ENCODE measurements at regions not wholly inside any gene's neighbourhood (a gene's known extent, or its start where the extent isn't known, plus 50 kb on each side); places are given as distances from the start of the nearest gene placed in this dataset.

- ChIA-PET CTCF (no interaction called here), POLR2A (no interaction called here)
- H3K4me2 ChIP-seq: no peak overlapping the region
- H3K9me3 ChIP-seq: no peaks in the 10 kb centered on the region
- no peak overlapping the region for H2AFZ ChIP-seq (ENCODE audit: low read depth)
- H3F3A ChIP-seq (replicated peaks; ENCODE audit: insufficient read depth): no peaks in the 10 kb centered on the region
- H3K9me2 ChIP-seq: no peaks in the 10 kb centered on the region
- H3K4me1 ChIP-seq (ENCODE audit: control insufficient read depth in 1 of 2, insufficient read depth in 2 of 2, low read depth in 1 of 2, low read length in 1 of 2): no peaks in the 10 kb centered on the region; a peak in 1 of 4 replicates
- no peak for DNase-seq
- 0 out of 2 replicates have a peak, but pooled peaks cover 9% of the 10 kb centered on the region for H3K27me3 ChIP-seq (ENCODE audit: insufficient read depth)
- 21% methylated on average over 2 of the region's 2 CpGs for WGBS (ENCODE audit: low lambda C conversion rate)
- no peak for TF ChIP-seq ELF1 (IDR thresholded peaks at IDR 0.05)
- TF ChIP-seq SIN3A (IDR thresholded peaks at IDR 0.05; ENCODE audit: borderline replicate concordance, low read depth, low read length): no peak
- no peak for TF ChIP-seq MAX (IDR thresholded peaks at IDR 0.05; ENCODE audit: low read depth)
- TF ChIP-seq TAF1 (IDR thresholded peaks at IDR 0.05; ENCODE audit: borderline replicate concordance, low read depth, low read length): no peak
- no peaks in the 10 kb centered on the region for H4K20me1 ChIP-seq (ENCODE audit: insufficient read depth)
- H3K9ac ChIP-seq: no peak overlapping the region
- no peak overlapping the region for H3K4me3 ChIP-seq (ENCODE audit: low read depth in 2 of 2, low read length in 1 of 2)
- no peaks in the 10 kb centered on the region for H3K79me2 ChIP-seq (ENCODE audit: insufficient read depth)
- no peaks in the 10 kb centered on the region for H3K36me3 ChIP-seq (replicated peaks in 1 of 2; ENCODE audit: control insufficient read depth in 1 of 2, insufficient read depth in 2 of 2, low read length in 1 of 2)
- H3K27ac ChIP-seq (ENCODE audit: low read depth in 2 of 2, low read length in 1 of 2): no peak overlapping the region
Observed at GRCh38 chr3:152945556-152945955, 110.6 kb downstream of the P2RY1 start.

- Histone ChIP-seq H3K4me3 (ENCODE audit: low read depth in 2 of 2, low read length in 1 of 2) (no peak overlapping the region), H3F3A (replicated peaks; ENCODE audit: insufficient read depth) (no peaks in the 10 kb centered on the region), H3K9ac (no peak overlapping the region), H4K20me1 (ENCODE audit: insufficient read depth) (no peaks in the 10 kb centered on the region), H3K9me2 (no peaks in the 10 kb centered on the region), H3K79me2 (ENCODE audit: insufficient read depth) (no peaks in the 10 kb centered on the region), H3K4me1 (ENCODE audit: control insufficient read depth in 1 of 2, insufficient read depth in 2 of 2, low read depth in 1 of 2, low read length in 1 of 2) (no peaks in the 10 kb centered on the region), H2AFZ (ENCODE audit: low read depth) (no peak overlapping the region), H3K9me3 (no peaks in the 10 kb centered on the region), H3K27me3 (ENCODE audit: insufficient read depth) (no peaks in the 10 kb centered on the region; the same call in 1 of the 2 replicates), H3K36me3 (replicated peaks in 1 of 2; ENCODE audit: control insufficient read depth in 1 of 2, insufficient read depth in 2 of 2, low read length in 1 of 2) (no peaks in the 10 kb centered on the region), H3K4me2 (no peak overlapping the region), H3K27ac (ENCODE audit: low read depth in 2 of 2, low read length in 1 of 2) (no peak overlapping the region)
- 19% methylated on average over 2 of the region's 2 CpGs for WGBS (ENCODE audit: low lambda C conversion rate)
- TF ChIP-seq REST (IDR thresholded peaks at IDR 0.05; ENCODE audit: low read depth, low read length) (no peak), FOXJ3 (CRISPR knock-in tag; IDR thresholded peaks at IDR 0.05) (no peak)
- ChIA-PET CTCF (no interaction called here), POLR2A (no interaction called here)
- DNase-seq: no peak
Observed at GRCh38 chr3:152957491-152957890, 122.6 kb downstream of the P2RY1 start.

GRCh38 chr3:152959307-152959706, 124.4 kb downstream of the P2RY1 start:
- Histone ChIP-seq H3F3A (replicated peaks; ENCODE audit: insufficient read depth) (no peaks in the 10 kb centered on the region), H3K4me3 (ENCODE audit: low read depth in 2 of 2, low read length in 1 of 2) (no peak overlapping the region), H3K79me2 (ENCODE audit: insufficient read depth) (no peaks in the 10 kb centered on the region), H2AFZ (ENCODE audit: low read depth) (no peak overlapping the region), H3K36me3 (replicated peaks in 1 of 2; ENCODE audit: control insufficient read depth in 1 of 2, insufficient read depth in 2 of 2, low read length in 1 of 2) (no peaks in the 10 kb centered on the region), H3K27me3 (ENCODE audit: insufficient read depth) (no peaks in the 10 kb centered on the region; the same call in 1 of the 2 replicates), H3K9ac (no peak overlapping the region), H3K27ac (ENCODE audit: low read depth in 2 of 2, low read length in 1 of 2) (no peak overlapping the region), H3K4me2 (no peak overlapping the region), H4K20me1 (ENCODE audit: insufficient read depth) (no peaks in the 10 kb centered on the region), H3K4me1 (ENCODE audit: control insufficient read depth in 1 of 2, insufficient read depth in 2 of 2, low read depth in 1 of 2, low read length in 1 of 2) (no peaks in the 10 kb centered on the region), H3K9me3 (no peaks in the 10 kb centered on the region), H3K9me2 (no peaks in the 10 kb centered on the region)
- DNase-seq: no peak
- CTCF ChIA-PET: no interaction called here
- POLR2A ChIA-PET: no interaction called here
- WGBS (ENCODE audit: low lambda C conversion rate): 9% methylated on average over 3 of the region's 3 CpGs
- TF ChIP-seq RFX5 (IDR thresholded peaks at IDR 0.05; ENCODE audit: low read length) (no peak), GABPA (IDR thresholded peaks at IDR 0.05; ENCODE audit: low read depth) (no peak), IRF3 (IDR thresholded peaks at IDR 0.05; ENCODE audit: low read depth, low read length) (no peak), PBX3 (IDR thresholded peaks at IDR 0.05) (no peak), RXRA (IDR thresholded peaks at IDR 0.05; ENCODE audit: borderline replicate concordance, low read depth) (no peak), FOXM1 (IDR thresholded peaks at IDR 0.05; ENCODE audit: low read depth) (no peak), EP300 (IDR thresholded peaks at IDR 0.05; ENCODE audit: borderline replicate concordance in 1 of 2, low read depth in 1 of 2, low read length in 1 of 2) (no peak), ELF1 (IDR thresholded peaks at IDR 0.05) (no peak), SMC3 (IDR thresholded peaks at IDR 0.05; ENCODE audit: low read depth, low read length) (no peak), FOSL2 (IDR thresholded peaks at IDR 0.05; ENCODE audit: borderline replicate concordance, low read depth) (no peak), MXI1 (IDR thresholded peaks at IDR 0.05; ENCODE audit: low read depth, low read length) (no peak), JUND (IDR thresholded peaks at IDR 0.05) (no peak)

Data from SK-N-SH (cell line).